ENCODE measurements at regions not wholly inside any gene's neighbourhood (a gene's known extent, or its start where the extent isn't known, plus 50 kb on each side); places are given as distances from the start of the nearest gene placed in this dataset.

GRCh38 chr1:203934651-203935050 lies 73.3 kb downstream of the SNRPE start:
- no peak for DNase-seq
- peaks cover 14% of the 10 kb centered on the region for H3K4me1 ChIP-seq (ENCODE audit: insufficient read depth, low read length)
- H3K27me3 ChIP-seq (ENCODE audit: low read length) = no peaks in the 10 kb centered on the region
- no peaks in the 10 kb centered on the region for H3K79me2 ChIP-seq (ENCODE audit: low read length)
- no peaks in the 10 kb centered on the region for H3F3A ChIP-seq (ENCODE audit: low read length, unreplicated experiment)
- H4K20me1 ChIP-seq (ENCODE audit: low read length) = no peaks in the 10 kb centered on the region
- POLR2A ChIA-PET (ENCODE audit: unreplicated experiment) = no interaction called here
- no peak overlapping the region for H3K27ac ChIP-seq (ENCODE audit: low read length)
- no peak overlapping the region for H3K4me3 ChIP-seq (ENCODE audit: low read length)
- ATAC-seq = no peak
- H3K36me3 ChIP-seq (ENCODE audit: low read depth, low read length) = no peaks in the 10 kb centered on the region
- intact Hi-C loops (cut with micrococcal nuclease) = no loop called here
- no peak overlapping the region for H2AFZ ChIP-seq (ENCODE audit: low read length)
- H3K9ac ChIP-seq (ENCODE audit: low read length) = no peak overlapping the region
- TF ChIP-seq EZH2phosphoT487 (IDR thresholded peaks at IDR 0.05; ENCODE audit: borderline replicate concordance, low read length) (no peak), EZH2 (IDR thresholded peaks at IDR 0.05; ENCODE audit: low read length, unreplicated experiment) (no peak), CTCF (conservative IDR thresholded peaks at IDR 0.05; ENCODE audit: low read depth, low read length) (no peak)
- 0 out of 2 replicates have a peak overlapping the region, but pooled peaks have one; percentile 2 for H3K4me2 ChIP-seq (ENCODE audit: low read length)
- H3K9me3 ChIP-seq (ENCODE audit: low read length) = no peaks in the 10 kb centered on the region
- no peaks in the 10 kb centered on the region for H3K9me2 ChIP-seq (replicated peaks; ENCODE audit: low read length)
- BruUV-seq (replicated peaks) = no TSS peak
- CTCF ChIA-PET = interaction anchor here (1.5 kb wide), 1 partner anchor 63 kb away, joined by 5 read pairs; no protein-coding TSS in a partner anchor

GRCh38 chr1:203935321-203935720 lies 73.9 kb downstream of the SNRPE start:
- POLR2A ChIA-PET (ENCODE audit: unreplicated experiment) = no interaction called here
- CTCF ChIA-PET = no interaction called here

More at GRCh38 chr1:203935321-203935720, 73.9 kb downstream of the SNRPE start:
- Histone ChIP-seq H3K9ac (ENCODE audit: low read length) (no peak overlapping the region), H3K4me3 (ENCODE audit: low read length) (no peak overlapping the region), H3K27me3 (ENCODE audit: low read length) (no peaks in the 10 kb centered on the region), H3K36me3 (ENCODE audit: low read depth, low read length) (no peaks in the 10 kb centered on the region), H3K4me1 (ENCODE audit: insufficient read depth, low read length) (peaks cover 14% of the 10 kb centered on the region), H3K27ac (ENCODE audit: low read length) (no peak overlapping the region), H4K20me1 (ENCODE audit: low read length) (no peaks in the 10 kb centered on the region), H3K79me2 (ENCODE audit: low read length) (no peaks in the 10 kb centered on the region), H2AFZ (ENCODE audit: low read length) (no peak overlapping the region), H3K9me2 (replicated peaks; ENCODE audit: low read length) (no peaks in the 10 kb centered on the region), H3K4me2 (ENCODE audit: low read length) (no peak overlapping the region), H3K9me3 (ENCODE audit: low read length) (no peaks in the 10 kb centered on the region), H3F3A (ENCODE audit: low read length, unreplicated experiment) (no peaks in the 10 kb centered on the region)
- intact Hi-C loops (cut with micrococcal nuclease) = no loop called here
- no TSS peak for BruUV-seq (replicated peaks)
- ATAC-seq (no peak), DNase-seq (no peak)
- TF ChIP-seq EZH2 (IDR thresholded peaks at IDR 0.05; ENCODE audit: low read length, unreplicated experiment) (no peak), EZH2phosphoT487 (IDR thresholded peaks at IDR 0.05; ENCODE audit: borderline replicate concordance, low read length) (no peak), CTCF (conservative IDR thresholded peaks at IDR 0.05; ENCODE audit: low read depth, low read length) (no peak)
